ENCODE measurements at regions not wholly inside any gene's neighbourhood (a gene's known extent, or its start where the extent isn't known, plus 50 kb on each side); places are given as distances from the start of the nearest gene placed in this dataset.

- DNase-seq (ENCODE audit: low read depth, low spot score) = no peak
- Histone ChIP-seq H3K9me1 (ENCODE audit: control insufficient read depth, extremely low read depth, insufficient read depth, low read length) (no peaks in the 10 kb centered on the region), H3K4me3 (ENCODE audit: control insufficient read depth in 2 of 3, extremely low read depth in 1 of 3, insufficient read depth in 2 of 3, low read depth in 1 of 3, low read length in 3 of 3) (no peak overlapping the region), H3K79me2 (ENCODE audit: control insufficient read depth, insufficient read depth, low read length) (no peaks in the 10 kb centered on the region), H3K36me3 (ENCODE audit: control insufficient read depth in 2 of 2, extremely low read depth in 1 of 2, insufficient read depth in 2 of 2, low read length in 2 of 2) (no peaks in the 10 kb centered on the region), H4K20me1 (ENCODE audit: control insufficient read depth, extremely low read depth, insufficient read depth, low read length) (no peaks in the 10 kb centered on the region), H3K9ac (ENCODE audit: control insufficient read depth, extremely low read depth, insufficient read depth, low read length) (no peak overlapping the region), H2AFZ (ENCODE audit: control insufficient read depth, low read length) (no peak overlapping the region), H3K27me3 (ENCODE audit: control insufficient read depth, extremely low read depth, insufficient read depth, low read length) (peaks cover 13% of the 10 kb centered on the region), H3K27ac (ENCODE audit: control insufficient read depth, insufficient read depth, low read length) (no peak overlapping the region), H3K4me1 (ENCODE audit: control insufficient read depth, extremely low read depth, insufficient read depth, low read length) (peaks cover 17% of the 10 kb centered on the region), H3K4me2 (ENCODE audit: control insufficient read depth, extremely low read depth, insufficient read depth, low read depth, low read length) (no peak overlapping the region), H3K9me3 (ENCODE audit: control insufficient read depth, low read depth, low read length) (no peaks in the 10 kb centered on the region)
- FAIRE-seq = no peak
- no peak for TF ChIP-seq EZH2 (IDR thresholded peaks at IDR 0.05; ENCODE audit: low read length)
- no peak for TF ChIP-seq CTCF (optimal IDR thresholded peaks at IDR 0.05 in 1 of 3, IDR thresholded peaks at IDR 0.05 in 1 of 3, conservative IDR thresholded peaks at IDR 0.05 in 1 of 3; ENCODE audit: extremely low read depth in 1 of 3, insufficient read depth in 2 of 3, low read length in 3 of 3)
- dilution Hi-C loops (cut with MboI; ENCODE audit: extremely low pct_ligation_motif_present, low sequenced_read_pairs) = no loop called here
These were observed 54.1 kb upstream of the TCF20 start for GRCh38 chr22:42324566-42324965.

GRCh38 chr22:42323971-42324370 is 53.5 kb upstream of the TCF20 start:
- FAIRE-seq = no peak

More at GRCh38 chr22:42323971-42324370, 53.5 kb upstream of the TCF20 start:
- dilution Hi-C loops (cut with MboI; ENCODE audit: extremely low pct_ligation_motif_present, low sequenced_read_pairs) = no loop called here
- Histone ChIP-seq H3K27ac (ENCODE audit: control insufficient read depth, insufficient read depth, low read length) (no peak overlapping the region), H3K36me3 (ENCODE audit: control insufficient read depth in 2 of 2, extremely low read depth in 1 of 2, insufficient read depth in 2 of 2, low read length in 2 of 2) (no peaks in the 10 kb centered on the region), H3K27me3 (ENCODE audit: control insufficient read depth, extremely low read depth, insufficient read depth, low read length) (peaks cover 8% of the 10 kb centered on the region), H3K4me1 (ENCODE audit: control insufficient read depth, extremely low read depth, insufficient read depth, low read length) (peaks cover 17% of the 10 kb centered on the region), H3K79me2 (ENCODE audit: control insufficient read depth, insufficient read depth, low read length) (no peaks in the 10 kb centered on the region), H3K4me2 (ENCODE audit: control insufficient read depth, extremely low read depth, insufficient read depth, low read depth, low read length) (no peak overlapping the region), H3K9me3 (ENCODE audit: control insufficient read depth, low read depth, low read length) (no peaks in the 10 kb centered on the region), H3K9ac (ENCODE audit: control insufficient read depth, extremely low read depth, insufficient read depth, low read length) (no peak overlapping the region), H2AFZ (ENCODE audit: control insufficient read depth, low read length) (no peak overlapping the region), H3K4me3 (ENCODE audit: control insufficient read depth in 2 of 3, extremely low read depth in 1 of 3, insufficient read depth in 2 of 3, low read depth in 1 of 3, low read length in 3 of 3) (no peak overlapping the region), H3K9me1 (ENCODE audit: control insufficient read depth, extremely low read depth, insufficient read depth, low read length) (no peaks in the 10 kb centered on the region), H4K20me1 (ENCODE audit: control insufficient read depth, extremely low read depth, insufficient read depth, low read length) (no peaks in the 10 kb centered on the region)
- no peak for DNase-seq (ENCODE audit: low read depth, low spot score)
- no peak for TF ChIP-seq CTCF (optimal IDR thresholded peaks at IDR 0.05 in 1 of 3, IDR thresholded peaks at IDR 0.05 in 1 of 3, conservative IDR thresholded peaks at IDR 0.05 in 1 of 3; ENCODE audit: extremely low read depth in 1 of 3, insufficient read depth in 2 of 3, low read length in 3 of 3)
- no peak for TF ChIP-seq EZH2 (IDR thresholded peaks at IDR 0.05; ENCODE audit: low read length)
